ENCODE measurements at regions not wholly inside any gene's neighbourhood (a gene's known extent, or its start where the extent isn't known, plus 50 kb on each side); places are given as distances from the start of the nearest gene placed in this dataset.

- Histone ChIP-seq H3K27me3 (ENCODE audit: low read length) (no peaks in the 10 kb centered on the region), H3K9me2 (replicated peaks; ENCODE audit: insufficient read depth, low read length) (no peaks in the 10 kb centered on the region), H4K20me1 (ENCODE audit: low read depth, low read length) (no peaks in the 10 kb centered on the region), H3K36me3 (ENCODE audit: low read length) (no peaks in the 10 kb centered on the region), H3K4me3 (ENCODE audit: insufficient read depth, low read length, poor library complexity, severe bottlenecking) (no peak overlapping the region), H2AFZ (ENCODE audit: low read depth, low read length, severe bottlenecking) (no peak overlapping the region), H3K79me2 (ENCODE audit: insufficient read depth, low read length) (no peaks in the 10 kb centered on the region), H3K9ac (ENCODE audit: low read length) (no peak overlapping the region), H3K4me2 (ENCODE audit: low read depth, low read length, poor library complexity, severe bottlenecking) (no peak overlapping the region), H3K27ac (ENCODE audit: low read depth, low read length) (no peak overlapping the region), H3K9me3 (ENCODE audit: insufficient read depth, low read length) (no peaks in the 10 kb centered on the region), H3F3A (ENCODE audit: insufficient read depth) (no peaks in the 10 kb centered on the region)
- TF ChIP-seq EZH2phosphoT487 (conservative IDR thresholded peaks at IDR 0.05; ENCODE audit: low read length), result no peak
- TF ChIP-seq, protein P1, sequence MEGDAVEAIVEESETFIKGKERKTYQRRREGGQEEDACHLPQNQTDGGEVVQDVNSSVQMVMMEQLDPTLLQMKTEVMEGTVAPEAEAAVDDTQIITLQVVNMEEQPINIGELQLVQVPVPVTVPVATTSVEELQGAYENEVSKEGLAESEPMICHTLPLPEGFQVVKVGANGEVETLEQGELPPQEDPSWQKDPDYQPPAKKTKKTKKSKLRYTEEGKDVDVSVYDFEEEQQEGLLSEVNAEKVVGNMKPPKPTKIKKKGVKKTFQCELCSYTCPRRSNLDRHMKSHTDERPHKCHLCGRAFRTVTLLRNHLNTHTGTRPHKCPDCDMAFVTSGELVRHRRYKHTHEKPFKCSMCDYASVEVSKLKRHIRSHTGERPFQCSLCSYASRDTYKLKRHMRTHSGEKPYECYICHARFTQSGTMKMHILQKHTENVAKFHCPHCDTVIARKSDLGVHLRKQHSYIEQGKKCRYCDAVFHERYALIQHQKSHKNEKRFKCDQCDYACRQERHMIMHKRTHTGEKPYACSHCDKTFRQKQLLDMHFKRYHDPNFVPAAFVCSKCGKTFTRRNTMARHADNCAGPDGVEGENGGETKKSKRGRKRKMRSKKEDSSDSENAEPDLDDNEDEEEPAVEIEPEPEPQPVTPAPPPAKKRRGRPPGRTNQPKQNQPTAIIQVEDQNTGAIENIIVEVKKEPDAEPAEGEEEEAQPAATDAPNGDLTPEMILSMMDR (IDR thresholded peaks at IDR 0.05; ENCODE audit: insufficient read depth, low read length, poor library complexity, severe bottlenecking), result no peak
Observed at GRCh38 chr4:187889651-187890050, 105.9 kb upstream of the ZFP42 start.

- H3K4me2 ChIP-seq (ENCODE audit: low read depth, low read length, poor library complexity, severe bottlenecking), result no peak overlapping the region
- no peak overlapping the region for H3K4me3 ChIP-seq (ENCODE audit: insufficient read depth, low read length, poor library complexity, severe bottlenecking)
- H3K79me2 ChIP-seq (ENCODE audit: insufficient read depth, low read length), result no peaks in the 10 kb centered on the region
- no peaks in the 10 kb centered on the region for H4K20me1 ChIP-seq (ENCODE audit: low read depth, low read length)
- H3K9me2 ChIP-seq (replicated peaks; ENCODE audit: insufficient read depth, low read length), result no peaks in the 10 kb centered on the region
- no peak overlapping the region for H2AFZ ChIP-seq (ENCODE audit: low read depth, low read length, severe bottlenecking)
- H3K9me3 ChIP-seq (ENCODE audit: insufficient read depth, low read length), result no peaks in the 10 kb centered on the region
- TF ChIP-seq, protein P1 (IDR thresholded peaks at IDR 0.05; ENCODE audit: insufficient read depth, low read length, poor library complexity, severe bottlenecking), result no peak
- no peak for TF ChIP-seq EZH2phosphoT487 (conservative IDR thresholded peaks at IDR 0.05; ENCODE audit: low read length)
- no peak overlapping the region for H3K9ac ChIP-seq (ENCODE audit: low read length)
- no peaks in the 10 kb centered on the region for H3F3A ChIP-seq (ENCODE audit: insufficient read depth)
- H3K27me3 ChIP-seq (ENCODE audit: low read length), result no peaks in the 10 kb centered on the region
- H3K27ac ChIP-seq (ENCODE audit: low read depth, low read length), result no peak overlapping the region
- no peaks in the 10 kb centered on the region for H3K36me3 ChIP-seq (ENCODE audit: low read length)
Observed at GRCh38 chr4:187893418-187893817, 102.2 kb upstream of the ZFP42 start.

- Histone ChIP-seq H3K27ac (ENCODE audit: low read depth, low read length) (no peak overlapping the region), H3K9me2 (replicated peaks; ENCODE audit: insufficient read depth, low read length) (no peaks in the 10 kb centered on the region)
- TF ChIP-seq, protein P1 (IDR thresholded peaks at IDR 0.05; ENCODE audit: insufficient read depth, low read length, poor library complexity, severe bottlenecking), result no peak
- no peak for TF ChIP-seq EZH2phosphoT487 (conservative IDR thresholded peaks at IDR 0.05; ENCODE audit: low read length)
Observed at GRCh38 chr4:187903106-187903505, 92.5 kb upstream of the ZFP42 start.

More at GRCh38 chr4:187903106-187903505, 92.5 kb upstream of the ZFP42 start:
- no peaks in the 10 kb centered on the region for H3K27me3 ChIP-seq (ENCODE audit: low read length)
- H4K20me1 ChIP-seq (ENCODE audit: low read depth, low read length), result no peaks in the 10 kb centered on the region
- H2AFZ ChIP-seq (ENCODE audit: low read depth, low read length, severe bottlenecking), result no peak overlapping the region
- H3K4me3 ChIP-seq (ENCODE audit: insufficient read depth, low read length, poor library complexity, severe bottlenecking), result no peak overlapping the region
- H3F3A ChIP-seq (ENCODE audit: insufficient read depth), result no peaks in the 10 kb centered on the region
- H3K79me2 ChIP-seq (ENCODE audit: insufficient read depth, low read length), result no peaks in the 10 kb centered on the region
- H3K9ac ChIP-seq (ENCODE audit: low read length), result no peak overlapping the region
- H3K4me2 ChIP-seq (ENCODE audit: low read depth, low read length, poor library complexity, severe bottlenecking), result no peak overlapping the region
- H3K9me3 ChIP-seq (ENCODE audit: insufficient read depth, low read length), result no peaks in the 10 kb centered on the region
- no peaks in the 10 kb centered on the region for H3K36me3 ChIP-seq (ENCODE audit: low read length)

All from SU-DHL-6 (cell line).